IMR-90 (cell line): ENCODE measurements at regions not wholly inside any gene's neighbourhood (a gene's known extent, or its start where the extent isn't known, plus 50 kb on each side); places are given as distances from the start of the nearest gene placed in this dataset.

Source experiments
- ATAC-seq: fragments of 200-7000 bp; cut with Tn5 transposase; 2 replicates; pipeline ENCODE4 v1.9.1; 2020; ENCODE audit warnings: low read depth, mild to moderate bottlenecking, moderate library complexity
- BruUV-seq: library from RNA; stranded (reverse); fragments of 400-500 nt; replicated peaks from 2 replicates; lab custom pipeline; 2021; lab: Mats Ljungman, UMichigan
- CTCF ChIA-PET: fragments of 300-600 bp; formaldehyde crosslinking; extraction: SDS; loops from one replicate; lab custom pipeline; 2021; ENCODE audit warnings: antibody characterized with exemption; lab: Yijun Ruan, JAX
- POLR2A ChIA-PET: fragments of 300-600 bp; sonication (Branson Sonifier 250); formaldehyde crosslinking; loops from one replicate; lab custom pipeline; 2022; ENCODE audit warnings: antibody characterized with exemption; ENCODE audit not compliant: unreplicated experiment; lab: Charles Lee
- DNase-seq: peaks from one replicate; pipeline ENCODE4 v3.0.0; 2013
- H2AFZ ChIP-seq: replicated peaks from 2 replicates; pipeline ENCODE3; 2013; ENCODE audit warnings: low read length, mild to moderate bottlenecking; ENCODE audit not compliant: poor library complexity
- H2AK5ac ChIP-seq: 2 replicates; pipeline ENCODE4 v1.6.1; 2013; ENCODE audit warnings: low read depth, low read length, inconsistent platforms
- H2AK9ac ChIP-seq: replicated peaks from 2 replicates; pipeline ENCODE3; 2013; ENCODE audit warnings: mild to moderate bottlenecking, low read depth, low read length, moderate library complexity; ENCODE audit not compliant: poor library complexity
- H2BK120ac ChIP-seq: 2 replicates; pipeline ENCODE4 v1.6.1; 2013; ENCODE audit warnings: low read depth, low read length, inconsistent platforms
- H2BK15ac ChIP-seq: 3 replicates; pipeline ENCODE4 v1.6.1; 2013; ENCODE audit warnings: low read depth, low read length, inconsistent platforms
- H2BK20ac ChIP-seq: 2 replicates; pipeline ENCODE4 v1.6.1; 2013; ENCODE audit warnings: low read depth, mild to moderate bottlenecking, inconsistent platforms, low read length, moderate library complexity
- H2BK5ac ChIP-seq: 2 replicates; pipeline ENCODE4 v1.6.1; 2013; ENCODE audit warnings: mild to moderate bottlenecking, low read depth, low read length, inconsistent platforms; ENCODE audit not compliant: poor library complexity, severe bottlenecking
- H3K14ac ChIP-seq: replicated peaks from 2 replicates; pipeline ENCODE4 v1.6.1; 2013; ENCODE audit warnings: low read depth, low read length, inconsistent platforms
- H3K18ac ChIP-seq: 2 replicates; pipeline ENCODE4 v1.6.1; 2013; ENCODE audit warnings: low read depth, low read length, control low read depth
- H3K23ac ChIP-seq: 2 replicates; pipeline ENCODE4 v1.6.1; 2013; ENCODE audit warnings: low read depth, low read length, inconsistent platforms
- H3K27ac ChIP-seq: 2 replicates; pipeline ENCODE4 v1.5.1; 2013; ENCODE audit warnings: mild to moderate bottlenecking, control low read depth, low read length; ENCODE audit not compliant: insufficient read depth
- H3K27me3 ChIP-seq: 2 replicates; pipeline ENCODE4 v1.6.1; 2013; ENCODE audit warnings: low read length; ENCODE audit not compliant: control insufficient read depth, insufficient read depth
- H3K36me3 ChIP-seq: 2 replicates; pipeline ENCODE4 v1.6.1; 2013; ENCODE audit warnings: low read length, mixed read lengths; ENCODE audit not compliant: control insufficient read depth, insufficient read depth
- H3K4ac ChIP-seq: 2 replicates; pipeline ENCODE4 v1.6.1; 2013; ENCODE audit warnings: low read depth, low read length, inconsistent platforms
- H3K4me1 ChIP-seq: 2 replicates; pipeline ENCODE4 v1.6.1; 2013; ENCODE audit warnings: low read length, mixed read lengths; ENCODE audit not compliant: control insufficient read depth, insufficient read depth
- H3K4me2 ChIP-seq: 2 replicates; pipeline ENCODE4 v1.6.1; 2013; ENCODE audit warnings: low read depth, mild to moderate bottlenecking, control low read depth, low read length, moderate library complexity
- H3K4me3 ChIP-seq: 2 replicates; pipeline ENCODE4 v1.5.1; 2013; ENCODE audit warnings: low read depth, mild to moderate bottlenecking, control low read depth, low read length, moderate library complexity; ENCODE audit not compliant: insufficient read depth
- H3K56ac ChIP-seq: 2 replicates; pipeline ENCODE4 v1.6.1; 2013; ENCODE audit warnings: low read length, inconsistent platforms; ENCODE audit not compliant: insufficient read depth; ENCODE audit errors: extremely low read depth
- H3K79me1 ChIP-seq, 2 experiments: 2 replicates each; pipeline ENCODE4 v1.6.1; 2013; ENCODE audit warnings: low read length in 2 of 2, inconsistent platforms in 1 of 2, low read depth in 1 of 2
- H3K9ac ChIP-seq: 2 replicates; pipeline ENCODE4 v1.6.1; 2013; ENCODE audit warnings: low read depth, low read length, control low read depth
- H3K9me1 ChIP-seq: 2 replicates; pipeline ENCODE4 v1.6.1; 2013; ENCODE audit warnings: low read length, inconsistent platforms; ENCODE audit not compliant: insufficient read depth
- H3K9me3 ChIP-seq: 2 replicates; pipeline ENCODE4 v1.6.1; 2013; ENCODE audit warnings: low read length; ENCODE audit not compliant: control insufficient read depth, insufficient read depth
- H4K20me1 ChIP-seq: 2 replicates; pipeline ENCODE4 v1.6.1; 2013; ENCODE audit warnings: low read length, inconsistent platforms; ENCODE audit not compliant: insufficient read depth
- H4K5ac ChIP-seq: 2 replicates; pipeline ENCODE4 v1.6.1; 2013; ENCODE audit warnings: mild to moderate bottlenecking, low read depth, low read length, control low read depth
- H4K8ac ChIP-seq, 2 experiments: 2 replicates each; pipeline ENCODE4 v1.6.1; 2013; ENCODE audit warnings: low read depth in 2 of 2, low read length in 2 of 2, control low read depth in 1 of 2, inconsistent platforms in 1 of 2
- H4K91ac ChIP-seq: 2 replicates; pipeline ENCODE4 v1.6.1; 2013; ENCODE audit warnings: low read depth, low read length, inconsistent platforms; ENCODE audit not compliant: insufficient read depth
- MAFK ChIP-seq: IDR thresholded peaks from 2 replicates; pipeline ENCODE4 v1.6.1; 2012; ENCODE audit warnings: low read depth, low read length, improper control_type of control experiment
- POLR2A ChIP-seq: IDR thresholded peaks from 2 replicates; pipeline ENCODE4 v1.6.1; 2012; ENCODE audit warnings: mild to moderate bottlenecking, low read depth, low read length
- WGBS, 2 experiments: methylation state at CpG; one replicate each; pipeline versions ENCODE4 v1.1.5 to v1.1.7; 2013; ENCODE audit warnings: missing lambda C conversion rate in 2 of 2; ENCODE audit not compliant: insufficient read length in 1 of 2; ENCODE audit errors: extremely low coverage in 2 of 2; 5-methylcytosine and 5-hydroxymethylcytosine counted together
- dilution Hi-C: fragments of 300-500 bp; cut with HindIII; formaldehyde crosslinking; loops from one replicate; pipeline ENCODE4 v1.14.3; 2018; ENCODE audit warnings: low sequenced_read_pairs; ENCODE audit not compliant: unreplicated experiment
- in situ Hi-C: fragments of 300-500 bp; cut with MboI; formaldehyde crosslinking; loops from 3 replicates; pipeline ENCODE4 v1.14.3; 2019; ENCODE audit warnings: low sequenced_read_pairs, inconsistent platforms, mixed read lengths
- intact Hi-C: fragments of 100-400 bp; cut with micrococcal nuclease; formaldehyde crosslinking; loops from 2 replicates; pipeline ENCODE4 v1.10.0; 2022

DNA sequence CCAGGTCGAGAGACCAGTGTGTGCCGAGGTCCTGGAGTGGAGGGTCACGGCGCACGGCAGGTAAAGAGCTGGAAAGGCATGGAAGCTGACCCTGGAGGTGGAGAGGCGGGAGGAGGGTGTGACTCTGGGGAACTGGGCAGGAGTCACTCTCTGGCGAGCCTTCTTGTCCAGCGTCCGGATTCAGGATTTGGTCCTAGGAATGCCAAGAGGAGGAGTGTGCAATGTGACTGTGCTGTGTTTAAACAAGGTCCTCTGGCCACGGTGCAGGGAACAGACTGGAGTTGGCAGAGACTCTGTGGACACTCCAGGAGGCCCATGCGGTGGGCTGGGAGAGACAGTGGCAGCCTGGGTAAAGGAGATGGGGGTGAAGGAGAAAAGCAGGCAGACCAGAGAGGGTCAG, 64.2 kb upstream of the CASZ1 start:
- no peak overlapping the region for H2BK120ac ChIP-seq
- ChIA-PET CTCF (interaction anchor here (1.1 kb wide), 1 partner anchor 353 kb away, joined by 5 read pairs; no protein-coding TSS in a partner anchor), POLR2A (no interaction called here)
- H3K4me2 ChIP-seq = no peak overlapping the region
- no peak overlapping the region for H3K27ac ChIP-seq
- no peaks in the 10 kb centered on the region for H3K9me1 ChIP-seq
- H3K36me3 ChIP-seq = no peaks in the 10 kb centered on the region
- H4K91ac ChIP-seq = no peak overlapping the region
- H3K4me3 ChIP-seq = no peak overlapping the region
- no TSS peak for BruUV-seq
- H2BK5ac ChIP-seq = no peak overlapping the region
- no peak overlapping the region for H2BK15ac ChIP-seq
- no peak overlapping the region for H3K56ac ChIP-seq
- H3K9me3 ChIP-seq = no peaks in the 10 kb centered on the region
- intact Hi-C loops (loop anchor here (10.0 kb wide), 1 partner anchor 166 kb away; no protein-coding TSS in a partner anchor), dilution Hi-C loops (no loop called here), in situ Hi-C loops (no loop called here)
- H2AK9ac ChIP-seq = no peak overlapping the region
- no peaks in the 10 kb centered on the region for H3K4me1 ChIP-seq
- no peak overlapping the region for H2BK20ac ChIP-seq
- DNase-seq (no peak), ATAC-seq (no peak)
- H3K4ac ChIP-seq = no peak overlapping the region
- WGBS, 2 experiments = 48% methylated on average over 9 of the region's 11 CpGs; no CpG with 5 or more reads in 1 of the 2 experiments
- no peak overlapping the region for H2AK5ac ChIP-seq
- no peaks in the 10 kb centered on the region for H4K20me1 ChIP-seq
- no peak overlapping the region for H3K18ac ChIP-seq
- no peak overlapping the region for H4K8ac ChIP-seq
- H3K14ac ChIP-seq = no peak overlapping the region
- no peak overlapping the region for H2AFZ ChIP-seq
- no peaks in the 10 kb centered on the region for H3K79me1 ChIP-seq
- no peak overlapping the region for H4K5ac ChIP-seq
- H3K9ac ChIP-seq = no peak overlapping the region
- no peak overlapping the region for H3K23ac ChIP-seq
- TF ChIP-seq MAFK = no peak
- no peak for TF ChIP-seq POLR2A
- H3K27me3 ChIP-seq = peaks cover 66% of the 10 kb centered on the region
